ENCODE measurements at regions not wholly inside any gene's neighbourhood (a gene's known extent, or its start where the extent isn't known, plus 50 kb on each side); places are given as distances from the start of the nearest gene placed in this dataset.

DNA sequence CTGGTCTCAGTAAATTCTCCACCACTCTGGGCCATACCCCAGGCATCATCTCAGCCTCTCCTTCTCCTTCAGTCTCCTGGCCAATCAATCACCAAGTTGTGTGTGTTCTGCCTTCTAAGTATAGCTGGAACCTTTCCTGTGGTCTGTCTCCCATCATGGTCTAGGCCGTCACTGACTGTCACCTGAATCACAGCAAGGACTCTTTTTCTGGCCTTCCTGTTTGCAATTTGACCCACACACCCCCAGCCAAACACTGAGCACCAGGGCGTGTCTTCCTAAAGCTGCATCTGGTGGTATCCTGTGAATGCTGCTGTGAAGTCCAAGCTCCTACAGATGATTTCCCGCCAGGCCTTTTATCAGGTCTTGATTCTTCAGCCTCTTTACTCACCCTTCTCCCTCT, 52.6 kb upstream of the PRELID3B start:
- TF ChIP-seq EZH2 (IDR thresholded peaks at IDR 0.05; ENCODE audit: borderline replicate concordance, low read depth, low read length, poor library complexity, severe bottlenecking) (no peak), CTCF (conservative IDR thresholded peaks at IDR 0.05; ENCODE audit: low read depth, low read length) (no peak)
